Neural progenitor cell (in vitro differentiated cells): ENCODE measurements at regions not wholly inside any gene's neighbourhood (a gene's known extent, or its start where the extent isn't known, plus 50 kb on each side); places are given as distances from the start of the nearest gene placed in this dataset.

Source experiments
- DNase-seq: peaks from one replicate; pipeline ENCODE4 v3.0.0-alpha.2; 2016; ENCODE audit warnings: low spot score
- H2AFZ ChIP-seq: fragments of 200-600 bp; sonication (generic); replicated peaks from 2 replicates; pipeline ENCODE4 v1.6.1; 2016; ENCODE audit warnings: antibody characterized with exemption
- H3F3A ChIP-seq: fragments of 200-600 bp; sonication (generic); 2 replicates; pipeline ENCODE4 v1.6.1; 2016; ENCODE audit warnings: antibody characterized with exemption, low read depth
- H3K27ac ChIP-seq: fragments of 200-600 bp; sonication (generic); 2 replicates; pipeline ENCODE4 v1.5.1; 2016; ENCODE audit warnings: mild to moderate bottlenecking
- H3K27me3 ChIP-seq: fragments of 200-600 bp; sonication (generic); 2 replicates; pipeline ENCODE4 v1.6.1; 2016; ENCODE audit warnings: mild to moderate bottlenecking, moderate library complexity
- H3K36me3 ChIP-seq: fragments of 200-600 bp; sonication (generic); 2 replicates; pipeline ENCODE4 v1.5.1; 2016
- H3K4me1 ChIP-seq: fragments of 200-600 bp; sonication (generic); 2 replicates; pipeline ENCODE4 v1.6.1; 2016; ENCODE audit warnings: mixed run types
- H3K4me2 ChIP-seq: fragments of 200-600 bp; sonication (generic); 2 replicates; pipeline ENCODE4 v1.6.1; 2016
- H3K4me3 ChIP-seq: fragments of 200-600 bp; sonication (generic); 2 replicates; pipeline ENCODE4 v1.5.1; 2016
- H3K79me2 ChIP-seq: fragments of 200-600 bp; sonication (generic); 2 replicates; pipeline ENCODE4 v1.6.1; 2016; ENCODE audit warnings: low read depth
- H3K9ac ChIP-seq: fragments of 200-600 bp; sonication (generic); 2 replicates; pipeline ENCODE4 v1.6.1; 2016
- H3K9me3 ChIP-seq: fragments of 200-600 bp; sonication (generic); 2 replicates; pipeline ENCODE4 v1.5.1; 2016; ENCODE audit warnings: low read depth
- H4K20me1 ChIP-seq: fragments of 200-600 bp; sonication (generic); 2 replicates; pipeline ENCODE4 v1.6.1; 2016; ENCODE audit warnings: low read depth
- H3K27ac Mint-ChIP-seq: 3 replicates; pipeline ENCODE4 v1.8.0; 2021; ENCODE audit warnings: mixed read lengths
- H3K27me3 Mint-ChIP-seq: 2 replicates; pipeline ENCODE4 v1.8.0; 2022; ENCODE audit warnings: low read depth, mild to moderate bottlenecking, inconsistent platforms, moderate library complexity, mixed read lengths; ENCODE audit not compliant: insufficient read depth
- H3K36me3 Mint-ChIP-seq: 3 replicates; pipeline ENCODE4 v1.8.0; 2021; ENCODE audit warnings: mixed read lengths
- H3K4me1 Mint-ChIP-seq: 3 replicates; pipeline ENCODE4 v1.8.0; 2021; ENCODE audit warnings: mixed read lengths
- H3K4me3 Mint-ChIP-seq: 3 replicates; pipeline ENCODE4 v1.8.0; 2021; ENCODE audit warnings: mild to moderate bottlenecking, moderate library complexity, mixed read lengths
- H3K9me3 Mint-ChIP-seq: 3 replicates; pipeline ENCODE4 v1.8.0; 2020; ENCODE audit warnings: mixed read lengths
- CTCF ChIP-seq: fragments of 200-600 bp; sonication (generic); IDR thresholded peaks from 2 replicates; pipeline ENCODE4 v1.5.1; 2017; ENCODE audit warnings: antibody characterized with exemption, mild to moderate bottlenecking
- EZH2 ChIP-seq: fragments of 200-600 bp; sonication (generic); IDR thresholded peaks from 2 replicates; pipeline ENCODE4 v1.6.1; 2017; ENCODE audit warnings: antibody characterized with exemption, mild to moderate bottlenecking, moderate library complexity
- EZH2phosphoT487 ChIP-seq: fragments of 200-600 bp; sonication (generic); IDR thresholded peaks from 2 replicates; pipeline ENCODE4 v1.6.1; 2017; ENCODE audit warnings: antibody characterized with exemption

- no peak for DNase-seq
- no peak overlapping the region for H3K27ac ChIP-seq
- no peaks in the 10 kb centered on the region for H3F3A ChIP-seq
- H3K9me3 ChIP-seq, result peaks cover 11% of the 10 kb centered on the region
- H3K9ac ChIP-seq, result no peak overlapping the region
- H3K4me3 ChIP-seq, result no peak overlapping the region
- no peaks in the 10 kb centered on the region for H3K36me3 ChIP-seq
- H3K4me1 ChIP-seq, result no peaks in the 10 kb centered on the region
- TF ChIP-seq EZH2phosphoT487, result no peak
- TF ChIP-seq CTCF, result no peak
- no peak for TF ChIP-seq EZH2
- H3K4me2 ChIP-seq, result no peak overlapping the region
- Mint-ChIP-seq H3K9me3 (peaks cover 21% of the 10 kb centered on the region), H3K27me3 (no peaks in the 10 kb centered on the region), H3K4me1 (no peaks in the 10 kb centered on the region), H3K36me3 (peaks cover 5% of the 10 kb centered on the region), H3K4me3 (no peak overlapping the region), H3K27ac (no peak overlapping the region)
- H4K20me1 ChIP-seq, result no peaks in the 10 kb centered on the region
- H2AFZ ChIP-seq, result no peak overlapping the region
- no peaks in the 10 kb centered on the region for H3K79me2 ChIP-seq
- no peaks in the 10 kb centered on the region for H3K27me3 ChIP-seq
These were observed 145.3 kb upstream of the ZNF521 start for GRCh38 chr18:25497151-25497794.

- no peaks in the 10 kb centered on the region for H4K20me1 ChIP-seq
- Mint-ChIP-seq H3K4me3 (no peak overlapping the region), H3K27ac (no peak overlapping the region), H3K36me3 (peaks cover 5% of the 10 kb centered on the region), H3K4me1 (no peaks in the 10 kb centered on the region), H3K9me3 (peaks cover 21% of the 10 kb centered on the region), H3K27me3 (no peaks in the 10 kb centered on the region)
- no peaks in the 10 kb centered on the region for H3K4me1 ChIP-seq
- no peaks in the 10 kb centered on the region for H3K27me3 ChIP-seq
- no peak overlapping the region for H3K27ac ChIP-seq
- no peaks in the 10 kb centered on the region for H3F3A ChIP-seq
- TF ChIP-seq CTCF, result no peak
- no peak for TF ChIP-seq EZH2
- TF ChIP-seq EZH2phosphoT487, result no peak
- no peak overlapping the region for H2AFZ ChIP-seq
- no peaks in the 10 kb centered on the region for H3K36me3 ChIP-seq
- H3K9ac ChIP-seq, result no peak overlapping the region
- no peaks in the 10 kb centered on the region for H3K79me2 ChIP-seq
- peaks cover 11% of the 10 kb centered on the region for H3K9me3 ChIP-seq
- no peak for DNase-seq
- no peak overlapping the region for H3K4me2 ChIP-seq
- no peak overlapping the region for H3K4me3 ChIP-seq
These were observed 144.6 kb upstream of the ZNF521 start for GRCh38 chr18:25496544-25496943.

GRCh38 chr18:25495606-25496005 is 143.6 kb upstream of the ZNF521 start:
- Mint-ChIP-seq H3K4me1 (peaks cover 4% of the 10 kb centered on the region), H3K9me3 (peaks cover 21% of the 10 kb centered on the region), H3K4me3 (no peak overlapping the region), H3K27ac (no peak overlapping the region), H3K36me3 (peaks cover 5% of the 10 kb centered on the region), H3K27me3 (no peaks in the 10 kb centered on the region)
- Histone ChIP-seq H2AFZ (no peak overlapping the region), H3K27ac (no peak overlapping the region), H3K4me3 (no peak overlapping the region), H3K27me3 (no peaks in the 10 kb centered on the region), H4K20me1 (no peaks in the 10 kb centered on the region), H3K4me1 (no peaks in the 10 kb centered on the region), H3K9ac (no peak overlapping the region), H3F3A (no peaks in the 10 kb centered on the region), H3K36me3 (no peaks in the 10 kb centered on the region), H3K9me3 (peaks cover 11% of the 10 kb centered on the region), H3K4me2 (no peak overlapping the region), H3K79me2 (no peaks in the 10 kb centered on the region)
- no peak for DNase-seq
- no peak for TF ChIP-seq EZH2
- TF ChIP-seq CTCF, result no peak
- no peak for TF ChIP-seq EZH2phosphoT487
